ENCODE measurements at regions not wholly inside any gene's neighbourhood (a gene's known extent, or its start where the extent isn't known, plus 50 kb on each side); places are given as distances from the start of the nearest gene placed in this dataset.

DNA sequence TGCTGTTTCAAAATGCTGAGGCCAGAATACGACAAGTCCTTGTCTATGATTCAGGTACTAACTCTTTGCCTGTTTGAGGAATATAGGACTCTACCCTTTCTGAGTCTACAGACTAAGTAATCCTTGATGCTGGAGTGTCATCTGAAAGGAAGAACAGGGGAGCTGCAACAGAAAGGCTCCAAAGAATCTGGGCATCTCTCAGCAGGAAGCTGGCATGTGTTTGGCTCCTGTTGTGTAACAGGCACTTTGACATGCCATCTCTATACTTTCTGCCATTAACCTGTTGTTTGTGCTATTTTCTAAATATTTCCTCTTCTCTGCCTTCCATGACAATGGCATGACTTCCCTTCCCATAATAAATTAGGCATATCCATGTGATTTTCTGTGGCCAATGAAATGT, 409.5 kb downstream of the ADRA2A start:
- TF ChIP-seq, protein P1, sequence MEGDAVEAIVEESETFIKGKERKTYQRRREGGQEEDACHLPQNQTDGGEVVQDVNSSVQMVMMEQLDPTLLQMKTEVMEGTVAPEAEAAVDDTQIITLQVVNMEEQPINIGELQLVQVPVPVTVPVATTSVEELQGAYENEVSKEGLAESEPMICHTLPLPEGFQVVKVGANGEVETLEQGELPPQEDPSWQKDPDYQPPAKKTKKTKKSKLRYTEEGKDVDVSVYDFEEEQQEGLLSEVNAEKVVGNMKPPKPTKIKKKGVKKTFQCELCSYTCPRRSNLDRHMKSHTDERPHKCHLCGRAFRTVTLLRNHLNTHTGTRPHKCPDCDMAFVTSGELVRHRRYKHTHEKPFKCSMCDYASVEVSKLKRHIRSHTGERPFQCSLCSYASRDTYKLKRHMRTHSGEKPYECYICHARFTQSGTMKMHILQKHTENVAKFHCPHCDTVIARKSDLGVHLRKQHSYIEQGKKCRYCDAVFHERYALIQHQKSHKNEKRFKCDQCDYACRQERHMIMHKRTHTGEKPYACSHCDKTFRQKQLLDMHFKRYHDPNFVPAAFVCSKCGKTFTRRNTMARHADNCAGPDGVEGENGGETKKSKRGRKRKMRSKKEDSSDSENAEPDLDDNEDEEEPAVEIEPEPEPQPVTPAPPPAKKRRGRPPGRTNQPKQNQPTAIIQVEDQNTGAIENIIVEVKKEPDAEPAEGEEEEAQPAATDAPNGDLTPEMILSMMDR (IDR thresholded peaks at IDR 0.05): no peak
- TF ChIP-seq POLR2AphosphoS5 (IDR thresholded peaks at IDR 0.05): no peak

Measured in upper lobe of left lung (tissue), 4 donors.